ENCODE measurements at regions not wholly inside any gene's neighbourhood (a gene's known extent, or its start where the extent isn't known, plus 50 kb on each side); places are given as distances from the start of the nearest gene placed in this dataset.

- Histone ChIP-seq H3K9me3 (ENCODE audit: control insufficient read depth, insufficient read depth, low read length) (no peaks in the 10 kb centered on the region), H3K27ac (ENCODE audit: low read depth, low read length) (no peak overlapping the region), H3K36me3 (ENCODE audit: control insufficient read depth, insufficient read depth, low read length) (no peaks in the 10 kb centered on the region), H3K4me1 (ENCODE audit: control insufficient read depth, insufficient read depth, low read length) (no peaks in the 10 kb centered on the region), H3K27me3 (ENCODE audit: control insufficient read depth, insufficient read depth, low read length) (no peaks in the 10 kb centered on the region), H3K9ac (ENCODE audit: low read depth, low read length) (no peak overlapping the region), H3K4me3 (ENCODE audit: low read depth, low read length) (no peak overlapping the region)
Measured at GRCh38 chr18:77701977-77702376, 452.3 kb downstream of the GALR1 start.

GRCh38 chr18:77702686-77703085, 453.0 kb downstream of the GALR1 start:
- Histone ChIP-seq H3K27ac (ENCODE audit: low read depth, low read length) (no peak overlapping the region), H3K36me3 (ENCODE audit: control insufficient read depth, insufficient read depth, low read length) (no peaks in the 10 kb centered on the region), H3K9ac (ENCODE audit: low read depth, low read length) (no peak overlapping the region), H3K9me3 (ENCODE audit: control insufficient read depth, insufficient read depth, low read length) (no peaks in the 10 kb centered on the region), H3K4me1 (ENCODE audit: control insufficient read depth, insufficient read depth, low read length) (no peaks in the 10 kb centered on the region), H3K4me3 (ENCODE audit: low read depth, low read length) (no peak overlapping the region), H3K27me3 (ENCODE audit: control insufficient read depth, insufficient read depth, low read length) (no peaks in the 10 kb centered on the region)

- Histone ChIP-seq H3K36me3 (ENCODE audit: control insufficient read depth, insufficient read depth, low read length) (no peaks in the 10 kb centered on the region), H3K27ac (ENCODE audit: low read depth, low read length) (no peak overlapping the region), H3K27me3 (ENCODE audit: control insufficient read depth, insufficient read depth, low read length) (no peaks in the 10 kb centered on the region), H3K9me3 (ENCODE audit: control insufficient read depth, insufficient read depth, low read length) (no peaks in the 10 kb centered on the region), H3K9ac (ENCODE audit: low read depth, low read length) (no peak overlapping the region), H3K4me3 (ENCODE audit: low read depth, low read length) (no peak overlapping the region), H3K4me1 (ENCODE audit: control insufficient read depth, insufficient read depth, low read length) (no peaks in the 10 kb centered on the region)
Measured at GRCh38 chr18:77705301-77705700, 455.7 kb downstream of the GALR1 start.

- Histone ChIP-seq H3K27ac (ENCODE audit: low read depth, low read length) (no peak overlapping the region), H3K27me3 (ENCODE audit: control insufficient read depth, insufficient read depth, low read length) (no peaks in the 10 kb centered on the region), H3K4me1 (ENCODE audit: control insufficient read depth, insufficient read depth, low read length) (no peaks in the 10 kb centered on the region), H3K9ac (ENCODE audit: low read depth, low read length) (no peak overlapping the region), H3K9me3 (ENCODE audit: control insufficient read depth, insufficient read depth, low read length) (no peaks in the 10 kb centered on the region), H3K4me3 (ENCODE audit: low read depth, low read length) (no peak overlapping the region), H3K36me3 (ENCODE audit: control insufficient read depth, insufficient read depth, low read length) (no peaks in the 10 kb centered on the region)
Measured at GRCh38 chr18:77708826-77709506, 459.3 kb downstream of the GALR1 start.

- H3K4me3 ChIP-seq (ENCODE audit: low read depth, low read length): no peak overlapping the region
Measured at GRCh38 chr18:77711096-77711495, 461.4 kb downstream of the GALR1 start.

GRCh38 chr18:77714716-77715115, 465.1 kb downstream of the GALR1 start:
- no peaks in the 10 kb centered on the region for H3K27me3 ChIP-seq (ENCODE audit: control insufficient read depth, insufficient read depth, low read length)
- no peaks in the 10 kb centered on the region for H3K9me3 ChIP-seq (ENCODE audit: control insufficient read depth, insufficient read depth, low read length)
- no peak overlapping the region for H3K9ac ChIP-seq (ENCODE audit: low read depth, low read length)
- no peaks in the 10 kb centered on the region for H3K36me3 ChIP-seq (ENCODE audit: control insufficient read depth, insufficient read depth, low read length)
- no peak overlapping the region for H3K4me3 ChIP-seq (ENCODE audit: low read depth, low read length)
- no peaks in the 10 kb centered on the region for H3K4me1 ChIP-seq (ENCODE audit: control insufficient read depth, insufficient read depth, low read length)
- no peak overlapping the region for H3K27ac ChIP-seq (ENCODE audit: low read depth, low read length)

More at GRCh38 chr18:77711096-77711495, 461.4 kb downstream of the GALR1 start:
- Histone ChIP-seq H3K27ac (ENCODE audit: low read depth, low read length) (no peak overlapping the region), H3K9ac (ENCODE audit: low read depth, low read length) (no peak overlapping the region), H3K36me3 (ENCODE audit: control insufficient read depth, insufficient read depth, low read length) (no peaks in the 10 kb centered on the region), H3K27me3 (ENCODE audit: control insufficient read depth, insufficient read depth, low read length) (no peaks in the 10 kb centered on the region), H3K4me1 (ENCODE audit: control insufficient read depth, insufficient read depth, low read length) (no peaks in the 10 kb centered on the region), H3K9me3 (ENCODE audit: control insufficient read depth, insufficient read depth, low read length) (no peaks in the 10 kb centered on the region)

GRCh38 chr18:77716282-77716681, 466.6 kb downstream of the GALR1 start:
- Histone ChIP-seq H3K9ac (ENCODE audit: low read depth, low read length) (no peak overlapping the region), H3K4me3 (ENCODE audit: low read depth, low read length) (no peak overlapping the region), H3K27me3 (ENCODE audit: control insufficient read depth, insufficient read depth, low read length) (no peaks in the 10 kb centered on the region), H3K27ac (ENCODE audit: low read depth, low read length) (no peak overlapping the region), H3K4me1 (ENCODE audit: control insufficient read depth, insufficient read depth, low read length) (no peaks in the 10 kb centered on the region), H3K36me3 (ENCODE audit: control insufficient read depth, insufficient read depth, low read length) (no peaks in the 10 kb centered on the region), H3K9me3 (ENCODE audit: control insufficient read depth, insufficient read depth, low read length) (no peaks in the 10 kb centered on the region)

GRCh38 chr18:77733292-77733903, 483.8 kb downstream of the GALR1 start:
- Histone ChIP-seq H3K9ac (ENCODE audit: low read depth, low read length) (no peak overlapping the region), H3K27ac (ENCODE audit: low read depth, low read length) (no peak overlapping the region), H3K36me3 (ENCODE audit: control insufficient read depth, insufficient read depth, low read length) (no peaks in the 10 kb centered on the region), H3K9me3 (ENCODE audit: control insufficient read depth, insufficient read depth, low read length) (no peaks in the 10 kb centered on the region), H3K4me3 (ENCODE audit: low read depth, low read length) (no peak overlapping the region), H3K27me3 (ENCODE audit: control insufficient read depth, insufficient read depth, low read length) (no peaks in the 10 kb centered on the region), H3K4me1 (ENCODE audit: control insufficient read depth, insufficient read depth, low read length) (no peaks in the 10 kb centered on the region)

GRCh38 chr18:77736842-77737241, 487.2 kb downstream of the GALR1 start:
- Histone ChIP-seq H3K36me3 (ENCODE audit: control insufficient read depth, insufficient read depth, low read length) (no peaks in the 10 kb centered on the region), H3K27ac (ENCODE audit: low read depth, low read length) (no peak overlapping the region), H3K4me1 (ENCODE audit: control insufficient read depth, insufficient read depth, low read length) (no peaks in the 10 kb centered on the region), H3K9me3 (ENCODE audit: control insufficient read depth, insufficient read depth, low read length) (no peaks in the 10 kb centered on the region), H3K4me3 (ENCODE audit: low read depth, low read length) (no peak overlapping the region), H3K27me3 (ENCODE audit: control insufficient read depth, insufficient read depth, low read length) (no peaks in the 10 kb centered on the region), H3K9ac (ENCODE audit: low read depth, low read length) (no peak overlapping the region)

- H3K27me3 ChIP-seq (ENCODE audit: control insufficient read depth, insufficient read depth, low read length): no peaks in the 10 kb centered on the region
- no peak overlapping the region for H3K27ac ChIP-seq (ENCODE audit: low read depth, low read length)
- no peak overlapping the region for H3K4me3 ChIP-seq (ENCODE audit: low read depth, low read length)
- no peaks in the 10 kb centered on the region for H3K4me1 ChIP-seq (ENCODE audit: control insufficient read depth, insufficient read depth, low read length)
- no peak overlapping the region for H3K9ac ChIP-seq (ENCODE audit: low read depth, low read length)
- no peaks in the 10 kb centered on the region for H3K9me3 ChIP-seq (ENCODE audit: control insufficient read depth, insufficient read depth, low read length)
- H3K36me3 ChIP-seq (ENCODE audit: control insufficient read depth, insufficient read depth, low read length): no peaks in the 10 kb centered on the region
Measured at GRCh38 chr18:77737405-77737804, 487.8 kb downstream of the GALR1 start.

GRCh38 chr18:77749089-77749488, 499.4 kb downstream of the GALR1 start:
- H3K27me3 ChIP-seq (ENCODE audit: control insufficient read depth, insufficient read depth, low read length): no peaks in the 10 kb centered on the region
- H3K36me3 ChIP-seq (ENCODE audit: control insufficient read depth, insufficient read depth, low read length): no peaks in the 10 kb centered on the region
- H3K4me1 ChIP-seq (ENCODE audit: control insufficient read depth, insufficient read depth, low read length): peaks cover 7% of the 10 kb centered on the region; the same call in 1 of the 2 replicates
- H3K9ac ChIP-seq (ENCODE audit: low read depth, low read length): no peak overlapping the region
- H3K4me3 ChIP-seq (ENCODE audit: low read depth, low read length): no peak overlapping the region
- H3K9me3 ChIP-seq (ENCODE audit: control insufficient read depth, insufficient read depth, low read length): no peaks in the 10 kb centered on the region
- H3K27ac ChIP-seq (ENCODE audit: low read depth, low read length): no peak overlapping the region

Measured in HUES48 (cell line).